NCI-H82 (cell line): ENCODE measurements at regions not wholly inside any gene's neighbourhood (a gene's known extent, or its start where the extent isn't known, plus 50 kb on each side); places are given as distances from the start of the nearest gene placed in this dataset.
A peak's percentile ranks its signal among the peaks of the same experiment; 100 is the strongest.

Experiments used
- DNase-seq: peaks from one replicate; lab custom pipeline; 2025; lab: John Stamatoyannopoulos, UW

DNA sequence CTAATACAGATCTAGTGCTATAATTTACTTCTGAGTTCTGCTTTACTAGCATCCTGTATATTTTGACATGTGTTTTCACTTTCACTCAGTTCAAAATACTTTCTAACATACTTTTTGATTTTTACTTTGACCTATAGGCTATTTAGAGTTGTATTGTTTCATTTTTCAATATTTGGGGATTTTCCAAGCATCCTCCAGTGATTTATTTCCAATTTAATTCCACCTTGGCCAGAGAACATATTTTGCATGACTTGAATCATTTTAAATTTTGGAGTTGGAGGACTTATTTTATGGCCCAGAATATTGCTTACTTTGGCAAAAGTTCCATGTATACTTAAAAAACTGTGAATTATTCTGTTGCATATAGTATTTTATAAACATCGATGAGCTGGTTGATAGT lies 1215.6 kb upstream of the MAP3K7 start:
- no peak for DNase-seq

DNA sequence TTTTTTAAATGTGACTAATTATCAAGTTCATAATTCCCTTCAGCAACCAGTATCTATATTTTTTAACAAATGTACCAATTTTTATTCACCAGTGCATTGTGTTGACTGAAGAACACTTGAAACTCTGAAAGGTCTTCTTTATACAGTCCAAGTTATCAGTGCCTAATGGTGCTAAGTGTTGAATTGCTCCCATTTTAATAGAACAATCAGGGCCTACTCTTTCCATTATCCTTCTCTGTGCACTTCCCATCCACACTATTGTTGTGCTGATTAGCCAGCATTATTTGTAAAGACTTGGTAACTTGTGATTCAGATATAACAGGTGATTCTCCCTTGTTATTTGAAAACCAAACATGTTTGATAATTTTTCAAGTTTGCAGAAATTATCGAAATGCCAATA lies 1209.7 kb upstream of the MAP3K7 start:
- DNase-seq, result no peak

DNA sequence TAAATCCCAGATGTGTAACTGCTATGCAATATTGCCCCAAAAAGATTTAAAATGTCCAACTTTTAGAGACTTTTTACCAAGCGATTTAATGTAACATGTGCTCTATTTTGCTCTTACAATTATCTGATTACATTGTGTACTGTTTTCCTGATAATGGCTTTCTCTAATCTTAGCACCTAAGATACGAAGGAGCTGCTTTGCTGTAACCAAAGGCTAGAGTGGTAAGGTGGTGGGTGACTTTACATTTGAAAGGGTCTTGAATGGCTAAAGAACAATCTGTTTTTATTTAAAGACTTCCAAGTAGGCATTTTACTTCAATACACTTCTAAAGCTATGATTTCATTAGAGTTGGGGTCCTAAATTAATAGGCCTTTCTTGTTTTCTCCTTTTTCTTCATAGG lies 1201.6 kb upstream of the MAP3K7 start:
- no peak for DNase-seq

DNA sequence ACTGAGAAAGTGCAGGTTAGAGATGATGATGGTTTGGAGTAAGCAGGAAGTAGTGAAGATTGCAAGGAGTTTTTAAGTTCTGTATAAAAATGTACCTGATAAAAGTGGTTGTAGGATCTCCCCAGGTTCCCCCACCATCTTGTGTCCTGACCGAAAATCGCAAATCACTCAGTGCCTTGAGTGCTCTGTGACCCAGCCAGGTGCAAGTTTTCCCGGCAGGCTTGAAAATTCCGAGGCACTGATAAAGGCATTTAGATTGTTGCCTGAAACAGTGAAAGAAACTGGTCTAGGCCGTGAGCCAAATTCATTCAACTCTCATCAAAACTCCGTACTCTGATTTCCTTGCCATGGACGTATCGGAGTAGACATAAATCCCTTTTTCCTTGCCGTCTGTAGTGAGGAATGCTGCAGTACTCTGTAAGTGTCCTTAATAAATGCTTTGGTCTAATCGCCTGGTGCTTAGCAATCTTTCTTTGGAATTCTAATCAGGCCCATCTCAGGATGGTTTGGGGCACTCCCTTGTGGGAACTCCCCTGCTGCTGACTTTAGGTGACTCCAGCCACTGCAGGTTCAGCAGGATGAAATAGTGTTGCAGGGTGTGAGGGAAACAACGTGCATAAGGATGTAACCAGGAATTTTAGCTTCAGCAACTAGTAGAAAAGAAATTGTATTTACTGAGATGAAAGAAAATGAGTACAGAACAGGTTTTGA lies 1199.8 kb upstream of the MAP3K7 start:
- no peak for DNase-seq

DNA sequence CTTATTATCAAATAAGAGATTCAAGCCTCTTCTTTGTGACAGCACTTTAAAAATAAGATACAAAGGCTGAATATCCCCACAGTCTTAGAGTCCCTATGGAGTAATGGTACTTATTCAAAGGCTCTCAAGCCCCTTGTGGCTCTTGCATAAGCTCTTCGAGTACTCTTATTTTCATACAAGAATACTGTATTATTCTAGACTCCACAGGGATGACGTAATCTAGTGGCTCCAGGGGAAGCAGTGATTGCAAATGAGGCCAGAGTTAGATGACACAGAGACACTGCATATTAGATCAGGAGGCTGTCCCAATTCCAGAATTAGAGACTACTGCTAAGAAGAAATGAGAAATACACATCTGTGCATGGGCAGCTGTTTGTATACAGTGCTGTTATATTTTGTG lies 1195.9 kb upstream of the MAP3K7 start:
- no peak for DNase-seq

DNA sequence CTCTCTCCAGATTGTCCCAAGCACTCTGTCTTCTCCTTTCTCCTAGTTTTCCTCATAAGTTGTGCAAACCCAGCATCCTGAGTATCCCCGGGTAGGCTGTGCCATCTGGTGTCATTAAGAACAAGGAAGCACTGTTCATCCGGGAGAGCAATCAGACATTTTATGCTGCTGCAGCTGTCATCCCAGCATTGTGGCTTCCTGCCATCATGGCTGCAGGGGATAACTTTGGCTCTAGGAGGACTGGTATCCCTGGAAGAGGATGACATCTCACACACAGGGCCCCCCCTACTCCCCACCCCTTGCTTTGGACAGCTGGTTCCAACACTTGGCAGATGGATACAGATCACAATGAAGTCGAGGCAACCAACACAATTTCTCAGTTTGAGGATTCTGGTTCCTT lies 1195.1 kb upstream of the MAP3K7 start:
- DNase-seq, result peak; percentile 71

DNA sequence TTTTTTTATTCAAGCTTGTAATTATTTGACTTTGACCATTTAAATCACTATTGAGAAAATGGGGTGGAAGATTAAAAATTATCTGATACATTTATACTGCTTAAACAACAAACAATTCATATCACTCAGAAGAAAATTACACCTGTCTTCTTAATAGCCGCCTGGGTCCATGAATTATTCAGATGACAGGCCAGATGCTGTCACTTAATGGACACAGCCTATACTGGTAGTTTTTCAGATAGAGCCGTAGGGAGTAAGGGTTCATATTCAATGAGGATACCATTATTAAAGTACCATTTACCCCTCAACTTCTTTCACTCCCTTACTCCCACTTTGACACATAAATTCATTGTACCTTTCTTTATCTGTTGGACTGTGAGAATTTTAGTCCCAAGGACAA lies 1193.4 kb upstream of the MAP3K7 start:
- DNase-seq, result no peak

DNA sequence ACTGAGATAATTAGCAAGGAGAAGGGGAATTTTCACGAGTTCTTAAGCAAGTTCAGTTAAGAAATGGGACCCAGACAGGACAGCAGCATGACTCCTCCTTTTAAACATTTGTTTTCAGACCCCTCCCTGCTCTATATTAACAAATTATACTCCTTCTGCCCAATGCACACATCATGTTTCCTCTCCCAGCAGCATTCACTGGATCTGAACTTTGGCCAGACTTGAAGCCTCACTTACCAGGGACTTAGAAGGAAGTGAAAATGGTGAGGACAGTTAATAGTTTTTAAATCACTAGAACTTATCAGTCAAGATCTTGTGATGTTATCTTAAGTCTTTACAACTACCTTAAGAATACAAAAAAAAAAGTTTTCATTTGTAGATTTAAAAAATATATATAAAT lies 1174.7 kb upstream of the MAP3K7 start:
- no peak for DNase-seq

DNA sequence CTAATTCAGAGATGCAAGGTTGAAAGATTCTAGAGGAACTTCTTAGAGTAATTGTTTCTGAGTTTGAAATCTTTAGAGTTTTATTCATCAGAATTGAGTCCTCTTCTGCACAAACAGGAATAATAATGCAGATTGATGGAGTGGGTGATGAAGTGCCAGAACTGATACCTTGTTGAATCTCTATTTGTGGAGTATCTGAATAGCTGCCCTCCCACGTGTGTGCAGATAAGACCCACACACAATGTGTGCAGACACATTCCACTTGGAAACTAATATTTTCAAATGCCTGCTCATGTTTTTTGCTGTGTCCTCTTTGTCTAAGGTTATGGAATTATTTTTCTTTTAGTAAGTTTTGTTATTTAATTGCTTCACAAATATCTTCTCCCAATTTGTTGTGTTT lies 1167.8 kb upstream of the MAP3K7 start:
- no peak for DNase-seq

DNA sequence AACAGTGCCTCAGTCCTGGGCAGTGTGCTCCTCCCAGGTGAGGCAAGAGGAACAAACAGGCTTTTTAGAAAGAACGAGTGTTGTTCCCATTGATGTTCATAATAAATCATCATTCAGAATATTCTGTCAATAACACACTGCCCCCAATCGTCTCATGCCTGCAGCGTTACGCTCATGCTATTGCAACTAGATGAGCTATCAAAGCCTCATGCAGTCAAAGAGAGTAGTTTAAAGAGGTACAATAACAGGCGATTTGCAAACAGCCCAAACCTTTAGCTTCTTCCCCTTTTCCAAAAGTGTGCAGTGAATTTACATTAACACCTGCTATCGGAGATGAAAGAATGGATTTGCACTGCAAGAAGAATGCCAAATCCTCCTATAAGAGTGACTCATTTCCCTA lies 1164.7 kb upstream of the MAP3K7 start:
- no peak for DNase-seq

DNA sequence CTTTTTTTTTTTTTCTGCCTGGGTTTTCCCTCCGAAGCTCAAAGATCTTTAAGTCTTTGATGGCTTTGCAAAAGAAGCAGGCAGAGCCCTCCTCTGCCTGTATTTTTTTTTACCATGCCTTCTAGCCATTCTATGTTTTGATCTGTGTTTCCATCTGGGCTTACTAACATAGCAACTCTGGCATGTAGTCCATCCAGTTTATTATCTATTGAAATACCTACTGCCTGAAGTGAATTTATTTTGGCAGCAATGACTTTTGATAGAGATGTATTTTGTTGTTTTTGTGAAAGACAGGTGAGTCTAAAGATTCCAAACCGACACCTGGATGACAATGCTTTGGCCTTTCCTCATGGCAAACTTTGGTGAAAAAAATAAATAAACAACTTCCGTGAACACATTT lies 1157.7 kb upstream of the MAP3K7 start:
- DNase-seq, result no peak

DNA sequence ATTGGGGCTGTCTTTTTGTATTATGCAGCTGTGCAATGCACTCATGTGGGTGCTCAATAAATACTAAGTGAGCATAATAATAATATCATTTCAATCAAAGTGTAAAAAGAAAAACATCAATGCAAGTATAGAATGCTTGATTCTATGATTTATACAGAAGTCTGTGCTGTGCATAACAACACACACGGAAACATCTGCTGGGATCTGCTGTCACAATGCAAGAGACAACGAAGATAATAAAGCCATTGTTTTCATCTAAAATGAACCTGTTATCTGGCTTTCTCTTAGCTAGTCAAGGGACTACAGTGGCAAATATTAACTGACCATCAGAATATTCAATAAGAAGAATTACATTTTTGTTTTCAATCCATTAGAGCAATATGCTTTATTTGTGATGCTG lies 1156.9 kb upstream of the MAP3K7 start:
- DNase-seq, result no peak

DNA sequence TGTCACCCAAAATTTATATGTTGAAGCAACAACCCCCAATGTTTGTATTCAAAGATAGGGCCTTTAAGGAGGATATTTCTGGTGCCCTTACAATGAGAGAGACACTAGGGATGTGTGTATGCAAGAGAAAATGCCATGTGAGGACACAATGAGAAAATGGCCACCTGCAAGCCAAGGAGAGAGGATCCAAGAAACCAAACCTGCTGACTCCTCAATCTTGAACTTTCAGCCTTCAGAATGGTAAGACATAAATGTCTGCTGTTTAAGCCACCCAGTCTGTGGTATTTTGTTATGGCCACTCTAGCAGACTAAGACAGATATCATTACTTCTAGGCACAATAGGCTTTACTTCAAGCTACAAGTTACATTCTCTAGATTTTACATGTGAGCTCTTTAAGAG lies 1145.1 kb upstream of the MAP3K7 start:
- DNase-seq, result no peak

DNA sequence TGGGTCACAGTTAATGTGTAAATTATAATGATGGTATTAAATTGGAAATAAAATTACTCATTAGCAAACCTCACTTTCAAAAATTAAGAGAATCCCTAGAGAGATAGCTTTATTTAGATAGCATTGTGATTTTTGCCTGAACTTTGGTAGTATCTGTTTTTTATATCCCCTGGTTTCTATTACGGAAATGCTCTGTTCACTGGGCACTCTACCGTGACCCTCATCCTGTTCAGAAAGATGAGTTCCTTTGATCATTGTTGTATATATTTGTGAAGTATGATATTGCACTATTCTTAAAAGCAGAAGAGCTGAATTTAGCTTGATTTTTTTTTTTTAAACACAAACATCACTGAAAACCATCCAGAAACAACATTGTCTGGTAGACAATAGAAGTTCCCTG lies 1143.8 kb upstream of the MAP3K7 start:
- no peak for DNase-seq

DNA sequence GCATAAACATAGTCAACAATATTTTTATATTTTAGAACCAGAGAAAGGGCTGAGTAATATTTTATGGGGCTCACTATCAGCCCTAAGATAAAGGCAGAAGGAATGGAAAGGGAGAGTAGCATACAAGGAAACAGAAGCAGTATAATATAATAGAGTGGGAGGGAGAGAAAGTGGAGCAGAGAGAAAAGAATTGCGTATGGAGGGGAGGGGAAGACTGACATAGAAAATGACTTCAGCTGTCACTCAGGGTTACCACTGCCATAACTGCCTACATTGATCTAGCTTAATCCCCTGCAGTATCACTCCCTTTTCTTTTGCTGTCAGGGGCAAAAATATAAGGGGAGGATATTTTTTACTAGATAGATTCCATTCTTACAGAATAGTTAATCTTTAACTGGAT lies 1133.5 kb upstream of the MAP3K7 start:
- peak; percentile 36 for DNase-seq

DNA sequence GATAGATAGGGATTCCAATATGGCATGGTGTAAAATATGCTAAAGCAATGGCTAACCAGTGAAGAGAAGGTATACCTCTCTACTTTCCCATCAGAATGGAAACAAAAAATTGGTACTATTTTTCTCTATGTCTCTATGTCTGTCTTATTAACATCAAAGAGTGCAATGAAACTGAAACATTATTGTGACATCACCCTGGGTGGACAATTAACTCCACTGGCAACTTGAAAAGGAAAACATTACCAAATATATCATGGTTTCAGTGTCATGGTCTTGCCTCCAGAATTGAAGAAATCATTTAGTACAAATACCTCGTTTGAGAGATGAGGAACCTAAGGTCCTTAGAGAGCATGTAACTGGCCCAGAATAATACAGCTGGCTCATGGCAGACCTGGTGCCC lies 1132.5 kb upstream of the MAP3K7 start:
- DNase-seq, result no peak

DNA sequence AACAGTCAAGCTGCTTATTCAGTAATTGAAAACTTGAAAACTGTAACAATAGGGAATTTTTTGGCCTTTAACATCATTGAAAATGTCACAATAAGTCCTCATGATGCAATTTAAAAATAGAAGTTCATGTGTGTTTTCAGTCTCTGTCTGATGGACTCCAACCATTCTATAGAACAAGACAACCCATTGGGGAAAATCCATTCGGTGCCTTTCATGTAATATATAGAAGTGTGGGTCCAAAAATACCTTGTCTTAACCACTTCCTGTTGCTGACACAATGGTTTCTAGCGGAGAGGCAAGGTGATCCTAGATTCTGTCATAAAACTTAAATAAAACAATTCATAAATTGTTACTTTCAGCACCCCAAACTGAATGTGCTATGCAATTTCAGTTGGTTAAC lies 1131.3 kb upstream of the MAP3K7 start:
- DNase-seq, result no peak

DNA sequence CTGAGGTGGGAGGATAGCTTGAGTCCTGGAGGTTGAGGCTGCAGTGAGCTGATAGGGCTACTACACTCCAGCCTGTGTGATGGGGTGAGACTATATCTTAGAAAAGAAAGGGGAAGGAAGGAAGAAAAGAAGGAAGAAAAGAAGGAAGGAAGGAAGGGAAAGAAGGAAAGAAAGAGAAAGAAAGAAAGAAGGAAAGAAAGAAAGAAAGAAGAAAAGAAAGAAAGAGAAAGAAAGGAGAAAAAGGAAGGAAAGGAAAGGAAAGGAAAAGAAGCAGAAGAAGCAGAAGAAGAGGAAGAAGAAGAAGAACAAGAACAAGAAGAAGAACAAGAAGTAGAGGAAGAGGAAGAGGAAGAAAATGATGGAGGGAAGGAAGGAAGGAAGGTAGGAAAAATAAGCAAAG lies 1130.2 kb upstream of the MAP3K7 start:
- DNase-seq, result no peak

DNA sequence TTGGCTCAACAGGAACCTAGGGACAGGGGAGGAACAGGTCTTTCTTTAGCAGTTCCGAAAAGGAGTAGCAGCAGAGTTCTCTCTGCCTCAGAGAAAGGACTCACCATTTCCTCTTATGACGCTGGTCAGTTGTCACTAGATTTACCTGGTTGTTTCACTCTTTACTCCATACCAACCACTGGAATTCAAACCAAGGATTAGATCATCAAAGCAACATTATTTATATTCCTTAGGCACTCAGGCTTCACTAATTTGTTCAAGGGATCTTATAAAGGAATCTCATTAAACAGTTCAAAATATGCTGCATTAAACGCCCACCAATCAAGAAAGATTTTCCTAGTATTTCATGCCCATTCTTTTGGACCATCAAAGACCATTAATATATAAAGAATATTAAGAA lies 1129.5 kb upstream of the MAP3K7 start:
- no peak for DNase-seq

DNA sequence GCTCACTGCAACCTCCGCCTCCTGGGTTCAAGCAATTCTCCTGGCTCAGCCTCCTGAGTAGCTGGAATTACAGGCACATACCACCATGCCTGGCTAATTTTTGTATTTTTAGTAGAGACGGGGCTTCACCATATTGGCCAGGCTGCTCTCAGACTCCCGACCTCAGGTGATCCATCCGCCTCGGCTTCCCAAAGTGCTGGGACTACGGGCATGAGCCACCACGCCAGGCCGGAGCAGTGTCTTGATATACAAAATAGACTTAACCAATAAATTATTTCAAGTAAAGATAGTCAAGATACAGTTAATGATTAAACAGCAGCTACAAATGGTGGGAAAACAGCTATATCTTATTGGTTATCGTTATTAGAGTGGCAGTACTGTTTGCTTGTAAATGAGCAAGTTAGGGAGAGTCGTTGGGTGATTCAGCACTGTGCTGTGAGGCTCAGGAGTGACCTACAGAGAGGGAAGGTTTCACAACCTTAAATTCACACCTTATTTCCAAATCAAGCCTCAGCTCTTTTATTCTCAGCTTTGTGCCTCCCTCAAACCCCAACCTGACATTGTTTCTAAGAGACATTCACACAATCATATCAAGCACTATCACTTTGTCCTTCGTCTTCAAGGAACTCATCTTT lies 1128.4 kb upstream of the MAP3K7 start:
- no peak for DNase-seq

DNA sequence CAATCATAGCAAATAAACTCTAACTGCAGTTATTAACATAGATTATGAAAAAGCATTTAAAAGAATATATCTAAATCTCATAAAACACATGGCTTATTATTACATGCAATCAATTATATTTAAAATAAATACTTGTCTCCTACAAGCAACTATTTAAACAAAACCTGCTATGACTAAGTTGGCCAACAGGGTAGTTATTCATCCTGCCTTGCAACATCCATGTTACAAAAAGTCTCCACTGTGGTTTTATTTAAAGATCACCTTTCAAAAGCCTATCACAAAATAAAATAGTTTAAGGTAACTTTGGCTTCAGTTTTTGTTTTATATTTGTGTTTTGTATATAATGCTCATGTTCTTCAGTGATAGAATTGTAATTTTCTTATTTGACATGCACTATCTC lies 1127.0 kb upstream of the MAP3K7 start:
- no peak for DNase-seq

DNA sequence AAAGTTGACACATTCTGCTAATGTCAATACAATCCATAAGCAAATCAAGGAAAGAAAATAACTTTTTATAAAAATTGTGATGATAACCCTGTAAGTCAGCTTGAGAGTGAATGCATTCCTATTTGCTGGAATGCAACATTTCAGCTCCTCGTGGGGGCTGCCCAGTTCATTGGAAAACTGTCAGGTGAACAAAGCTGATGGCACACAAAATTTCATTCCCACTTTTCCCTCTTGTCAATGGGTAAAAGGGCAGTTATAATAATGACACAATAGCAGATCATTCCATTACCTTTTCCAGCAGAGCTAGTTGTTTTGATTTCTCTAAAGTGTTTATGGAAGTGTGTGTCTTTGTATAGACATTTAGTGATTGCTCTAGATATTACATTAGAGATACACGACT lies 1124.6 kb upstream of the MAP3K7 start:
- no peak for DNase-seq

DNA sequence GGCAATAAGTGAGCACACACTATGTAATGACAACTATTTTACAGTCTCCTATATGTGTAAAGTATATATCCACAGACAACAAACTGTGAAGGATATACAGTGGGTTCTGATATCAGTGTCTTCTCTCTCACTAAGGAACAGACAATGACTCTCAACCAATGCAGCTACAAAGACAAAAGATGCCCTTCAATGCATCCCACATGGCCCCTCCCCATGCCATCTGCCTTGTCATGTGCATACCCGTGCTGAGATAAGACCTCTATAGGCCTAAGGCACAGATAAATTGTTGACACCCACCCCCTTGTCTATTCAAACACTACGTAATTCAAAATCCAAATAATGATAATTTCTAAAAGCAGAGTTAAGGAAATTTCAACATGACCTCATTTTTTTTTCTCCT lies 1123.5 kb upstream of the MAP3K7 start:
- DNase-seq, result peak; percentile 29

DNA sequence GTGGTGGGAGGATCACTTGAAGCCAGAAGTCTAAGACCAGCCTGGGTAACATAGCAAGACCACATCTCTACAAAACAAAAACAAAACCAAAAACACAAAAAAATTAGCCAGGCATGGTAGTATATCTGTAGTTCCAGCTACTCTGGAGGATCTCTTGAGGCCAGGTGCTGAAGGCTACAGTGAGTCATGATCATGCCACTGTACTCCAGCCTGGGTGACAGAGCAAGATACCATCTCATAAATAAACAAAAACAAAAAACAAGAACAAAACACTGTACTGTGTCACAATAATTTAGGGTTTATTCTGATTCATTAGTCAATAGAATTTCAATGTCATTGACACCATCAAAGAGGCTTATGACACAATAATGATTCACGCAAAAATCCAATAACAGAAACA lies 1121.7 kb upstream of the MAP3K7 start:
- no peak for DNase-seq
